WTC11 (cell line): ENCODE measurements at regions not wholly inside any gene's neighbourhood (a gene's known extent, or its start where the extent isn't known, plus 50 kb on each side); places are given as distances from the start of the nearest gene placed in this dataset.
A peak's percentile ranks its signal among the peaks of the same experiment; 100 is the strongest.

ENCODE experiments used
- ATAC-seq: fragments of 200-7000 bp; cut with Tn5 transposase; 2 replicates; pipeline ENCODE4 v1.10.0; 2021; ENCODE audit warnings: mild to moderate bottlenecking, moderate library complexity
- CTCF ChIA-PET: fragments of 300-600 bp; sonication (Branson Sonifier 250); formaldehyde crosslinking; loops from one replicate; lab custom pipeline; 2021; ENCODE audit warnings: antibody characterized with exemption; lab: Charles Lee
- POLR2A ChIA-PET: fragments of 350-600 bp; sonication (Branson Sonifier 250); formaldehyde crosslinking; loops from one replicate; lab custom pipeline; 2021; ENCODE audit warnings: antibody characterized with exemption; lab: Charles Lee
- DNase-seq: peaks from one replicate; pipeline ENCODE4 v3.0.0; 2021; ENCODE audit warnings: low spot score
- H3K27ac Mint-ChIP-seq: 2 replicates; pipeline ENCODE4 v1.8.0; 2021; ENCODE audit warnings: mixed read lengths
- H3K27me3 Mint-ChIP-seq: 2 replicates; pipeline ENCODE4 v1.8.0; 2021; ENCODE audit warnings: low read depth, mild to moderate bottlenecking, moderate library complexity, mixed read lengths
- H3K36me3 Mint-ChIP-seq: 2 replicates; pipeline ENCODE4 v1.8.0; 2021; ENCODE audit warnings: mixed read lengths
- H3K4me1 Mint-ChIP-seq: 2 replicates; pipeline ENCODE4 v1.8.0; 2022; ENCODE audit warnings: mixed read lengths
- H3K4me3 Mint-ChIP-seq: 2 replicates; pipeline ENCODE4 v1.8.0; 2021; ENCODE audit warnings: mild to moderate bottlenecking, moderate library complexity, mixed read lengths
- H3K9me3 Mint-ChIP-seq: 2 replicates; pipeline ENCODE4 v1.8.0; 2021; ENCODE audit warnings: mixed read lengths
- AR ChIP-seq: fragments of 250-450 bp; sonication (Bioruptor Pico); IDR thresholded peaks from 2 replicates; pipeline ENCODE4 v1.9.0; 2021; ENCODE audit warnings: mild to moderate bottlenecking
- ERG ChIP-seq: fragments of 250-450 bp; sonication (Bioruptor Pico); IDR thresholded peaks from 2 replicates; pipeline ENCODE4 v1.8.0; 2021; ENCODE audit warnings: mild to moderate bottlenecking
- FOXP1 ChIP-seq: sonication (generic); formaldehyde crosslinking; IDR thresholded peaks from 2 replicates; pipeline ENCODE4 v1.8.0; 2022; ENCODE audit warnings: missing genetic modification reagents, mild to moderate bottlenecking, moderate library complexity, borderline replicate concordance
- IRF1 ChIP-seq: sonication (generic); formaldehyde crosslinking; IDR thresholded peaks from 2 replicates; pipeline ENCODE4 v1.8.0; 2023; ENCODE audit warnings: missing genetic modification reagents
- KAT7 ChIP-seq: sonication (generic); formaldehyde crosslinking; IDR thresholded peaks from 2 replicates; pipeline ENCODE4 v1.8.1; 2023; ENCODE audit warnings: missing genetic modification reagents, mild to moderate bottlenecking, borderline replicate concordance
- MAX ChIP-seq: sonication (generic); formaldehyde crosslinking; IDR thresholded peaks from 2 replicates; pipeline ENCODE4 v1.8.0; 2022; ENCODE audit warnings: mild to moderate bottlenecking, missing genetic modification reagents
- NR1H2 ChIP-seq: sonication (generic); formaldehyde crosslinking; IDR thresholded peaks from 2 replicates; pipeline ENCODE4 v1.9.0; 2021; ENCODE audit warnings: mild to moderate bottlenecking, moderate library complexity, missing genetic modification reagents
- SMAD3 ChIP-seq: sonication (generic); formaldehyde crosslinking; IDR thresholded peaks from 2 replicates; pipeline ENCODE4 v1.8.0; 2022; ENCODE audit warnings: missing genetic modification reagents, mild to moderate bottlenecking, borderline replicate concordance
- TP53 ChIP-seq: sonication (generic); formaldehyde crosslinking; IDR thresholded peaks from 2 replicates; pipeline ENCODE4 v1.8.1; 2023; ENCODE audit warnings: mild to moderate bottlenecking, missing genetic modification reagents
- ZBTB43 ChIP-seq: sonication (generic); formaldehyde crosslinking; IDR thresholded peaks from 2 replicates; pipeline ENCODE4 v1.8.1; 2023; ENCODE audit warnings: mild to moderate bottlenecking, missing genetic modification reagents
- ZNF121 ChIP-seq: sonication (generic); formaldehyde crosslinking; IDR thresholded peaks from 2 replicates; pipeline ENCODE4 v1.8.0; 2023; ENCODE audit warnings: missing genetic modification reagents
- ZNF138 ChIP-seq: sonication (generic); formaldehyde crosslinking; conservative IDR thresholded peaks from 2 replicates; pipeline ENCODE4 v1.8.1; 2022; ENCODE audit warnings: mild to moderate bottlenecking, moderate library complexity, missing genetic modification reagents
- ZNF416 ChIP-seq: fragments of 250-450 bp; sonication (Bioruptor Pico); IDR thresholded peaks from 2 replicates; pipeline ENCODE4 v1.9.0; 2021; ENCODE audit warnings: mild to moderate bottlenecking, inconsistent platforms
- ZNF423 ChIP-seq: fragments of 250-450 bp; sonication (Bioruptor Pico); IDR thresholded peaks from 2 replicates; pipeline ENCODE4 v2.1.2; 2022; ENCODE audit warnings: mild to moderate bottlenecking, moderate library complexity
- ZNF532 ChIP-seq: fragments of 250-450 bp; sonication (Bioruptor Pico); IDR thresholded peaks from 2 replicates; pipeline ENCODE4 v1.9.0; 2021; ENCODE audit warnings: mild to moderate bottlenecking, borderline replicate concordance

- TF ChIP-seq ZBTB43 (CRISPR knock-in tag), result no peak
Measured at GRCh38 chr16:85353013-85353412, 240.7 kb upstream of the CIBAR2 start (continued).

GRCh38 chr16:85353839-85354685, 241.8 kb upstream of the CIBAR2 start:
- Mint-ChIP-seq H3K9me3 (peaks cover 14% of the 10 kb centered on the region), H3K36me3 (peaks cover 13% of the 10 kb centered on the region), H3K27ac (peak overlapping the region; percentile 25; the same call in 1 of the 2 replicates), H3K27me3 (no peaks in the 10 kb centered on the region; the same call in 1 of the 2 replicates), H3K4me3 (no peak overlapping the region), H3K4me1 (peaks cover 26% of the 10 kb centered on the region)
- ATAC-seq (no peak), DNase-seq (no peak)
- ChIA-PET POLR2A (no interaction called here), CTCF (interaction anchor here (1.3 to 2.6 kb wide), 4 partner anchors 9 to 101 kb away, joined by 3 to 10 read pairs (median 6); no protein-coding TSS in a partner anchor)
- TF ChIP-seq MAX (CRISPR knock-in tag), result no peak
- no peak for TF ChIP-seq KAT7 (CRISPR knock-in tag)
- TF ChIP-seq ZNF416 (CRISPR knock-in tag), result no peak
- no peak for TF ChIP-seq ZNF423 (CRISPR knock-in tag)
- no peak for TF ChIP-seq ERG (CRISPR knock-in tag)
- TF ChIP-seq, all 79 proteins: peak for 0

GRCh38 chr16:85354686-85355514, 242.6 kb upstream of the CIBAR2 start:
- ChIA-PET CTCF (interaction anchor here (1.1 to 2.6 kb wide), 5 partner anchors 8 to 101 kb away, joined by 3 to 7 read pairs (median 3); no protein-coding TSS in a partner anchor), POLR2A (interaction anchor here (0.8 kb wide), 1 partner anchor 40 kb away, joined by 3 read pairs; no protein-coding TSS in a partner anchor)
- Mint-ChIP-seq H3K4me1 (peaks cover 24% of the 10 kb centered on the region), H3K36me3 (peaks cover 13% of the 10 kb centered on the region), H3K9me3 (peaks cover 14% of the 10 kb centered on the region), H3K4me3 (no peak overlapping the region), H3K27me3 (no peaks in the 10 kb centered on the region; the same call in 1 of the 2 replicates), H3K27ac (no peak overlapping the region)
- no peak for TF ChIP-seq ZNF138 (CRISPR knock-in tag)
- TF ChIP-seq ZNF532 (CRISPR knock-in tag), result no peak
- no peak for TF ChIP-seq IRF1 (CRISPR knock-in tag)
- TF ChIP-seq ZNF121 (CRISPR knock-in tag), result no peak
- no peak for TF ChIP-seq FOXP1 (CRISPR knock-in tag)
- TF ChIP-seq ERG (CRISPR knock-in tag), result no peak
- no peak for TF ChIP-seq NR1H2 (CRISPR knock-in tag)
- TF ChIP-seq AR (CRISPR knock-in tag), result no peak
- no peak for TF ChIP-seq SMAD3
- no peak for TF ChIP-seq ZNF423 (CRISPR knock-in tag)
- TF ChIP-seq TP53 (CRISPR knock-in tag), result no peak
- ATAC-seq, result peak; percentile 62
- DNase-seq, result no peak
